Immature natural killer cell (primary cell): ENCODE measurements at regions not wholly inside any gene's neighbourhood (a gene's known extent, or its start where the extent isn't known, plus 50 kb on each side); places are given as distances from the start of the nearest gene placed in this dataset.
"Not testable (repeated sequence)": the region's sequence is repeated elsewhere in the genome, so short reads cannot be mapped to it uniquely, and the experiment has no call there.

Experiments used
- DNase-seq, 3 donors: peaks; one replicate each; pipeline ENCODE4 v3.0.0; 2022; ENCODE audit warnings: mixed read lengths in 1 of 3
- H3K27ac Mint-ChIP-seq, 6 donors: one replicate each; pipeline ENCODE4 v1.8.0; 2020; ENCODE audit warnings: mixed read lengths in 6 of 6, mild to moderate bottlenecking in 5 of 6, inconsistent platforms in 4 of 6, moderate library complexity in 3 of 6
- H3K27me3 Mint-ChIP-seq, 3 donors: one replicate each; pipeline ENCODE4 v1.8.0; 2020 to 2021; ENCODE audit warnings: low read depth in 3 of 3, mild to moderate bottlenecking in 3 of 3, mixed read lengths in 3 of 3, moderate library complexity in 3 of 3, inconsistent platforms in 1 of 3
- H3K36me3 Mint-ChIP-seq, 3 donors: one replicate each; pipeline ENCODE4 v1.8.0; 2020; ENCODE audit warnings: mixed read lengths in 3 of 3, inconsistent platforms in 2 of 3, mild to moderate bottlenecking in 2 of 3
- H3K4me1 Mint-ChIP-seq, 2 donors: one replicate each; pipeline ENCODE4 v1.8.0; 2020; ENCODE audit warnings: inconsistent platforms in 2 of 2, mild to moderate bottlenecking in 2 of 2, mixed read lengths in 2 of 2, moderate library complexity in 1 of 2
- H3K4me3 Mint-ChIP-seq, 5 donors: one replicate each; pipeline ENCODE4 v1.8.0; 2020; ENCODE audit warnings: mild to moderate bottlenecking in 5 of 5, mixed read lengths in 5 of 5, inconsistent platforms in 3 of 5, moderate library complexity in 3 of 5
- H3K9me3 Mint-ChIP-seq, 6 donors: one replicate each; pipeline ENCODE4 v1.8.0; 2020; ENCODE audit warnings: mild to moderate bottlenecking in 6 of 6, mixed read lengths in 6 of 6, inconsistent platforms in 4 of 6, moderate library complexity in 3 of 6

- Mint-ChIP-seq H3K4me1 (no peaks in the 10 kb centered on the region), H3K4me3 (no peak overlapping the region), H3K27ac (no peak overlapping the region), H3K36me3 (no peaks in the 10 kb centered on the region), H3K27me3 (peaks cover 0 to 4% (median 2%) of the 10 kb centered on the region in 3 donors), H3K9me3 (no peaks in the 10 kb centered on the region)
- DNase-seq: no peak
These were observed 421.6 kb downstream of the TMEM135 start for GRCh38 chr11:87459351-87459750.

- Mint-ChIP-seq H3K27me3 (peaks cover 0 to 6% (median 2%) of the 10 kb centered on the region in 3 donors), H3K4me1 (no peaks in the 10 kb centered on the region), H3K36me3 (no peaks in the 10 kb centered on the region), H3K9me3 (no peaks in the 10 kb centered on the region), H3K27ac (no peak overlapping the region), H3K4me3 (no peak overlapping the region)
- no peak for DNase-seq
These were observed 418.8 kb downstream of the TMEM135 start for GRCh38 chr11:87456499-87456898.

GRCh38 chr11:87455180-87455579 is 417.4 kb downstream of the TMEM135 start:
- no peaks in the 10 kb centered on the region for H3K9me3 Mint-ChIP-seq
- no peak overlapping the region for H3K27ac Mint-ChIP-seq
- peaks cover 0 to 6% (median 2%) of the 10 kb centered on the region in 3 donors for H3K27me3 Mint-ChIP-seq
- H3K4me3 Mint-ChIP-seq: no peak overlapping the region
- H3K4me1 Mint-ChIP-seq: no peaks in the 10 kb centered on the region
- H3K36me3 Mint-ChIP-seq: no peaks in the 10 kb centered on the region
- DNase-seq: no peak

GRCh38 chr11:87454241-87454640 is 416.5 kb downstream of the TMEM135 start:
- Mint-ChIP-seq H3K4me3 (no peak overlapping the region), H3K27me3 (peaks cover 0 to 6% (median 2%) of the 10 kb centered on the region in 3 donors), H3K4me1 (no peaks in the 10 kb centered on the region), H3K27ac (no peak overlapping the region), H3K9me3 (no peaks in the 10 kb centered on the region), H3K36me3 (no peaks in the 10 kb centered on the region)
- DNase-seq: no peak

- H3K4me3 Mint-ChIP-seq: no peak overlapping the region
- no peaks in the 10 kb centered on the region for H3K4me1 Mint-ChIP-seq
- peaks cover 0 to 6% (median 2%) of the 10 kb centered on the region in 3 donors for H3K27me3 Mint-ChIP-seq
- H3K36me3 Mint-ChIP-seq: no peaks in the 10 kb centered on the region
- no peak overlapping the region for H3K27ac Mint-ChIP-seq
- H3K9me3 Mint-ChIP-seq: no peaks in the 10 kb centered on the region
- no peak for DNase-seq
These were observed 415.9 kb downstream of the TMEM135 start for GRCh38 chr11:87453531-87454089.

GRCh38 chr11:87452025-87452424 is 414.3 kb downstream of the TMEM135 start:
- H3K27me3 Mint-ChIP-seq, DNase-seq, H3K4me1 Mint-ChIP-seq, H3K27ac Mint-ChIP-seq, H3K4me3 Mint-ChIP-seq, H3K36me3 Mint-ChIP-seq, H3K9me3 Mint-ChIP-seq: not testable (repeated sequence)

GRCh38 chr11:87451395-87451794 is 413.7 kb downstream of the TMEM135 start:
- H3K9me3 Mint-ChIP-seq: no peaks in the 10 kb centered on the region
- H3K27ac Mint-ChIP-seq: no peak overlapping the region
- H3K36me3 Mint-ChIP-seq: no peaks in the 10 kb centered on the region
- no peak overlapping the region for H3K4me3 Mint-ChIP-seq
- DNase-seq: no peak
- peaks cover 2 to 7% (median 3%) of the 10 kb centered on the region in 3 donors for H3K27me3 Mint-ChIP-seq
- no peaks in the 10 kb centered on the region for H3K4me1 Mint-ChIP-seq

GRCh38 chr11:87447606-87448005 is 409.9 kb downstream of the TMEM135 start:
- DNase-seq: no peak
- H3K4me3 Mint-ChIP-seq: no peak overlapping the region
- H3K27me3 Mint-ChIP-seq: peaks cover 0 to 7% (median 3%) of the 10 kb centered on the region in 3 donors
- no peaks in the 10 kb centered on the region for H3K36me3 Mint-ChIP-seq
- H3K27ac Mint-ChIP-seq: no peak overlapping the region
- H3K4me1 Mint-ChIP-seq: no peaks in the 10 kb centered on the region
- H3K9me3 Mint-ChIP-seq: no peaks in the 10 kb centered on the region

GRCh38 chr11:87444993-87445392 is 407.3 kb downstream of the TMEM135 start:
- no peak for DNase-seq
- Mint-ChIP-seq H3K9me3 (no peaks in the 10 kb centered on the region), H3K36me3 (no peaks in the 10 kb centered on the region), H3K4me3 (no peak overlapping the region), H3K4me1 (no peaks in the 10 kb centered on the region), H3K27ac (no peak overlapping the region), H3K27me3 (peaks cover 3 to 7% (median 4%) of the 10 kb centered on the region in 3 donors)

- Mint-ChIP-seq H3K27me3 (peaks cover 3 to 7% (median 4%) of the 10 kb centered on the region in 3 donors), H3K4me3 (no peak overlapping the region), H3K36me3 (no peaks in the 10 kb centered on the region), H3K9me3 (no peaks in the 10 kb centered on the region), H3K4me1 (no peaks in the 10 kb centered on the region), H3K27ac (no peak overlapping the region)
- DNase-seq: no peak
These were observed 406.0 kb downstream of the TMEM135 start for GRCh38 chr11:87443707-87444106.

GRCh38 chr11:87440076-87440770 is 402.5 kb downstream of the TMEM135 start:
- Mint-ChIP-seq H3K9me3 (no peaks in the 10 kb centered on the region), H3K27me3 (peaks cover 2 to 6% (median 5%) of the 10 kb centered on the region in 3 donors), H3K27ac (no peak overlapping the region), H3K4me3 (no peak overlapping the region), H3K4me1 (no peaks in the 10 kb centered on the region), H3K36me3 (no peaks in the 10 kb centered on the region)
- DNase-seq: no peak

- no peaks in the 10 kb centered on the region for H3K4me1 Mint-ChIP-seq
- DNase-seq: no peak
- H3K27ac Mint-ChIP-seq: no peak overlapping the region
- no peaks in the 10 kb centered on the region for H3K9me3 Mint-ChIP-seq
- peaks cover 0 to 6% (median 2%) of the 10 kb centered on the region in 3 donors for H3K27me3 Mint-ChIP-seq
- no peaks in the 10 kb centered on the region for H3K36me3 Mint-ChIP-seq
- no peak overlapping the region for H3K4me3 Mint-ChIP-seq
These were observed 400.7 kb downstream of the TMEM135 start for GRCh38 chr11:87438416-87438815.

GRCh38 chr11:87437844-87438223 is 400.1 kb downstream of the TMEM135 start:
- DNase-seq: no peak
- Mint-ChIP-seq H3K27me3 (peaks cover 0 to 6% (median 2%) of the 10 kb centered on the region in 3 donors), H3K36me3 (no peaks in the 10 kb centered on the region), H3K4me3 (no peak overlapping the region), H3K27ac (no peak overlapping the region), H3K9me3 (no peaks in the 10 kb centered on the region), H3K4me1 (no peaks in the 10 kb centered on the region)

- DNase-seq: no peak
- no peaks in the 10 kb centered on the region for H3K9me3 Mint-ChIP-seq
- no peaks in the 10 kb centered on the region for H3K4me1 Mint-ChIP-seq
- H3K27ac Mint-ChIP-seq: no peak overlapping the region
- H3K4me3 Mint-ChIP-seq: no peak overlapping the region
- peaks cover 0 to 5% (median 2%) of the 10 kb centered on the region in 3 donors for H3K27me3 Mint-ChIP-seq
- H3K36me3 Mint-ChIP-seq: no peaks in the 10 kb centered on the region
These were observed 399.6 kb downstream of the TMEM135 start for GRCh38 chr11:87437133-87437843.
